AG08395 (cell line): ENCODE measurements at regions not wholly inside any gene's neighbourhood (a gene's known extent, or its start where the extent isn't known, plus 50 kb on each side); places are given as distances from the start of the nearest gene placed in this dataset.

ENCODE experiments used
- DNase-seq: peaks from one replicate; pipeline ENCODE4 v3.0.0; 2012; ENCODE audit warnings: mixed read lengths, low spot score

- no peak for DNase-seq
These were observed 1183.0 kb downstream of the MAT2B start for GRCh38 chr5:164688437-164688836.

DNA sequence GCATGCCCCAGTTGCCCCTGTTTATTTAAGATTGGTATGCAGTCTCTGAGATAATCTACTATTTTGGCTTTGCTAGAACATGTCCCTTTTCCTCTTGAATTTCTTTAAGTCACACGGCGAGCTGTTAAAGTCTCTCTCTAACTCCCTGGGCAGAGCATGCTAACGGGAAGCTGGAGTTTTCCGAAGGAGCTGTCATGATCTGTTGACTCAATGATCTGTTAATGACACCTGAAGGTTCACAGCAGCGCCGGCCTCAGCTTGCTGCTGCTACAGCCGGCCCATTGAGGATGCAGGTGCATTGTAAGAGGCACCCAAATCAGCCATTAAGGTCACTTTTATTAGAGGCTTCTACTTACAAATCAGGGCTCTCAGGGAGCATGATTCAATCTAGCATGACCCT, 1203.4 kb downstream of the MAT2B start:
- no peak for DNase-seq

- DNase-seq: no peak
These were observed 1208.3 kb downstream of the MAT2B start for GRCh38 chr5:164713682-164714081.

DNA sequence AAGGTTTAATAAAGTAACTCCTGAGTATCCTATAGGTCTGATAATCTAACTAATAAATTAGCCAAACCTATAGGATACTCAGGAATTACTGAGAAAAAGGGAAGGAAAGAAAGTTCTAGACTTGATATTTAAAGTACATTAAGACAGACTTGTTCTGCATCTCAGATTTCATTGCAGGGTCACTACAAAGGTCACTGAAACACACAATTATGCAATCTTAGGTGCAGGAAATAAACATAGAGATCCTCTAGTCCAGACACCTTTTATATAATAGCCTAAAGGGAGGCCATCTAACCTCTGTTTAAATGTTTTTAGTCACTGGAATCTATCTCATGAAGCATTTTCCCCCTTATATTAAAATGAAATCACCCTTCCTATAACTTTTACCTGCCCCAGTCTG, 1215.7 kb downstream of the MAT2B start:
- no peak for DNase-seq

DNA sequence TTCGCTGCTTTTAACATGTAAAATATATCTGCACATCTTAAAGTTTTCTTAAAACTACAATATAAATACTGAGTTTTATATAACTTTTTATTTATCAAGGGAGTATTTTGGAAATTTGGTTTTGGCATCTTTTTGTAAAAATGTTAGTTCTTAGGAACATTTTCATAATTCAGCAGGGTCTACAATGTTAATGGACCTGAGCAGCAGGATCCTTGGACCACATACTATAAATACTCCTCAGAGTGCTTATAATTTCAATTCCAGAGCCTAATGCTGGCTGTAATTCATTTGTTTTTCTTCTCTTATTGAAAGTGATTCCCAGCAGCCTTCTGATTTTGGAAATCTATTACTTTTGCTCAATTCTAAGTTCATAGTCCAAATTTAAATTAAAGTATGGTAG, 1216.2 kb downstream of the MAT2B start:
- no peak for DNase-seq

GRCh38 chr5:164722702-164723101, 1217.3 kb downstream of the MAT2B start:
- DNase-seq: no peak

DNA sequence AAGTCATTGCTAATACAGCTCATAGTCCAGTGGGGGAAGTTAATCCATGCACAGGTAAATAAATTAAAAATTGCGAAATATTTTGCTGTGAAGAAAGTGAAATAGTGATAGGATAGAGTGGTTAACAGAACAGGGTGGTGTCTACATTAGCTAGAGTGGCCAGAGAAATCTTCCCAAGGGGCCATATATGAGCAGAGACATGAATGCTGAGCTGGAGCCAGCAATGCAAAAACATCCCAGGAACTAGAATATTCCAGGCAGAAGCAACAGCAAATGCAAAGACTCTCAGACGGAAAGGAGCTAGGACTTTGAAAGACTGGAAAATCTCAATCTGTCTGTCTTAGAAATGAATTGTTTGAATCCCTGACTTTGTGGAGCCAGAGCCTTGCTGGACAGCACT, 1221.6 kb downstream of the MAT2B start:
- no peak for DNase-seq

GRCh38 chr5:164728733-164729132, 1223.3 kb downstream of the MAT2B start:
- DNase-seq: no peak

DNA sequence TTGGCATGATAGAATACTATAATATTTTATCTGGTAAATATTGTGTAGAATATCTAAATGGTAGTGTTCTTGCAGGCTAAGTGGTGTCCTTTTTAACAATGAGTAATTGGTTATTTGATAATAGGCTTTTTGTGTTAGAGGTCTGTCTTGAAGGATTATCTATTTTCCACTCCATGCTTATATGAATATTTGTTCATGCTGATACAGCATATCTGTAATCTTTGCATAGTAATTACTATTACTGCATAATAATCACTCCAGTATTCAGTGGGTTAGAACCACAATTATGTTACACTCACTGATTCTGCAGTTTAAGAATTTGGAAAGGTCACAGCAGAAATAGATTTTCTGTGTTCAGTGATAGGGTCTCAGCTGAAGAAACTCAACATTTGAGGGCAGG, 1229.9 kb downstream of the MAT2B start:
- DNase-seq: no peak

DNA sequence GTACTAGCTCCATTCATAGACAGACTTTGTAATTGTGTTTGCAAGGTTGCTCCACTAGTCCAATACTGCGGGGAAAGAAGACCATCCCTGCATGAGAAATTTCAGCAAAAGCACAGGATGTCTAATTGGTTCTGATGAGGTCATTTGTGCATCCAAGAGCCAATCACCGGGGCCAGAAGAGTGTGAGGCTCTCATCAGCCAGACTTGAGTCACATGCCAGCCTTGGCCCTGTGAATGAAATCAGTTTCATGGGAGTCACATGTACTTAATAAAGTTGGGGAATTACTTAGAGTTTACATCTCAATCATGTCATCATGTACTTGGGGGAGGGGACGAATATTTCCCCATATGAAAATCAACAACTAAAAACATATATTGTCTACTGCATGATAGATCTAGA, 1236.0 kb downstream of the MAT2B start:
- DNase-seq: no peak

- no peak for DNase-seq
These were observed 1236.6 kb downstream of the MAT2B start for GRCh38 chr5:164742025-164742424.

DNA sequence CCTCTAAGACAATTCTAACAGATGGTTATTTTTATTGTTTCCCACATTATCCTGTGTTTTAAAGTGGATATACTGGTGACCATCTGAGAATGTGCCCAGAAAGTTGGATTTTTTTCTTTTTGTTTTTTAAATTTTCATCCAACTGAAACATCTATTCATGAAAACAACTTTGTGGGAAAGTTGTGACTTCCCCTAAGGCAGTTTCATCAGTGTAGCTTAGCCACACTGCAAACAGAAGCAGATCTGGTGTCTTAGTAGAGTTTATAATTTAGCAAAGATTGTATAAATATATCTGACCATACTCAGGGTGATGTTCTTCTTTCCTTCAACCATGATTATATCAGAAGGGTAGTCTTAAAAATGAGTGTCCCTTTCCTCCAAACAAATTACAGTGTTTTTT, 1241.3 kb downstream of the MAT2B start:
- DNase-seq: no peak

DNA sequence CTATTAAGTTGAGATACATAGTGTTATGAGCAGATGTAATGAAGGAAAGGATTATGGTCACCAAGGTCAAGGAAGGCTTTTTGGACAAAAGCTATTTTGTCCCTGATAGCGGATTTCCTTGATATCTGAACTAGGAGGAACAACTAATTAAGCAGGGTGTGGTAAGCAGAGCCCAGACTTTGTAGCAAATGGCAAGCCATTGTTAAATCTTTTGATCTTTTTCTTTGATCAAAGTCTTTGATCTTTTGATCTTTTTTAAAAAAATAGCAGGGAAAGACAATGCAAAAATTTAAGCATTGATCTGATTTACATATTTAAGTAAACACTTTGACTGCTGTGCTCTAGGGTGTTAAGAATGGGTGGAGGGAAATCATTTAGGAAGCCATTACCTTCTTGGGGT, 1242.0 kb downstream of the MAT2B start:
- no peak for DNase-seq

DNA sequence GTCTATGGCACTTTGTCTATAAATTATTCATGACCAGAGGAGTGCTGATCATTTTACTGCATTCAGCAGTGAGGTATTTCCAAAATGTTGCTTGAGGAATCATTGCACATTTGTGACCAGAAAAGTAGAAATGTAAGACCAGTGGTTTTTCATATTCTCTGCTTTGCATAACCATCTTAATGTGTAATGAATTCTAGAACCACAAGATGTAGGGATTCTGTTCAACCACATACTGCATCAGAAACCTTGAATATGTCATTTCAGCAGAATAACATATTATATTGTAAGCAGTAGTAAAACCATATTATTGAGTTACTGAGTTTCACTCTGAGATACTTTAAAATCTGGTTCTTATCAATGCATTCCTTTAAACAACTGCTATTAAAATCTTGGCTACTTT, 1243.4 kb downstream of the MAT2B start:
- DNase-seq: no peak

DNA sequence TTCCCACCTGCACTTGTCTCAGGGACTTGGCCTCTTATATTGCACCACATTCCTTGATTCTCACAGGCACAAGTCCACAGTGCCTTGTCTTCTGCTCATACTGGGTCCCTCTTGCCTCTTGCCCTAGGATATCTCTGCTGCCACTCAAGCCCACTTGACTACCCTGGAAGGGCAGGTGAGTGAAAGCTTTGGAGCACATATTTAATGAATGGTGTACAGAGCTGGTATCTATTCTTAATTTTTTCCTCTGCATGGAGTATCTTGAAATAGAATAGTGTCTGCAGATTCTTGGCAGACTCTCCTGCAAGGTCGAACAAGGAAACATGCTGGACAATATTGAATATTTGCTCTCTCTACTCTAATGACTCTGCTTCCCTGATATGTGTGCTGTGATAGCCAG, 1248.0 kb downstream of the MAT2B start:
- no peak for DNase-seq

GRCh38 chr5:164763206-164763605, 1257.8 kb downstream of the MAT2B start:
- DNase-seq: no peak

DNA sequence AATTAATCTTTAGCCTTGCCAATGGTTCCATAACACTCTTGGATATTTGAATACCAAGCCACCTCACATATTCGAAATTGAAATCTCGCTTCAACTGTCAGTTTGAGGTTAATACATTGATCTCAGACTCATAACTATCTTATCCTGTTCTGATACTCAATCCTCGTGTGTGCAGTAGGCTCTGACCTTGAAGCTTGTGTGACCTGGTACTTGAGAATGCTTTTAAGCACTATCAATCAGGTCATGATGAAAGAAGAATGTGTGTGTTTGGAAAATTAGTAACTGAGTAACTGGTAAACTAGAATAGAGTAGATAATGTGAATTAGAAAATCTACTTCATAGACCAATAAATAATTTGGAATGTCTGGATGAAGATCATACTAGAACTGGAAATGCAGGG, 1266.7 kb downstream of the MAT2B start:
- no peak for DNase-seq

GRCh38 chr5:164784230-164784629, 1278.8 kb downstream of the MAT2B start:
- no peak for DNase-seq

DNA sequence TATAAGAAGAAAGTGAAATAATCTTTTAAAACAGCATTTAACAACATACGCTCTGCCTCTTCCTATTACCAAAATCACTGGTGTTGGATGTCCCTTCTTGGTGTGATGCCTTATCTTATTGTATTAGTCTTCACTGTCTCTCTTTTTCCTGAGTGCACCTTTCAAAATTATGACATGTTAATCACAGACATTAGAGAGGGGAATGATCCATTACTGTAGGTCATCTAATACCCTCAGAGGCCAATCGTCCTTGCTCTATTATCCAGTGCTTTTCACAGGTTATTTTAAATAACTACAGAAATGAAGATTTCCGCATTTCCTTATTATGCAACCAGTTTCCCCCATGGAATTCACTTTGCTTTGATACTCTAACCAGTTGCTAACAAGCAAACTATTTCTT, 1292.7 kb downstream of the MAT2B start:
- DNase-seq: no peak

DNA sequence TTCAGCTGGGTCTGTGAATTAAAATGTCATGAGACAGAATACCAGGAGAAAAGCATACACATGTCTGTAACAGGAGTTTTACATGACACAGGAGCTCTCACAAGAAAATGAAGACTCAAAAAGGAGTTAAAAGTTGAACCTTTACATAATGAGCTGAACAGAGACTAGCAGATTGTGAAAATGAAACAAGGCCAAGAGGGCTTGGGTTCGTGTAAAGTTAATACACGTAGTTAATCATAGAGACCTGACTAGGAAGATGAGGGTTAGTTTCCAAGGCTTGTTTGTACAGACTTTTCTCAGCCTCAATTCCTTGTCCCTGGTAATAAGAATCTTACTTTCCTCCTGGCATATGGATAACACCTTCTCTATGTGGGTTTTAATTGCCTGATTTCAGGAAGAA, 1294.0 kb downstream of the MAT2B start:
- DNase-seq: no peak

DNA sequence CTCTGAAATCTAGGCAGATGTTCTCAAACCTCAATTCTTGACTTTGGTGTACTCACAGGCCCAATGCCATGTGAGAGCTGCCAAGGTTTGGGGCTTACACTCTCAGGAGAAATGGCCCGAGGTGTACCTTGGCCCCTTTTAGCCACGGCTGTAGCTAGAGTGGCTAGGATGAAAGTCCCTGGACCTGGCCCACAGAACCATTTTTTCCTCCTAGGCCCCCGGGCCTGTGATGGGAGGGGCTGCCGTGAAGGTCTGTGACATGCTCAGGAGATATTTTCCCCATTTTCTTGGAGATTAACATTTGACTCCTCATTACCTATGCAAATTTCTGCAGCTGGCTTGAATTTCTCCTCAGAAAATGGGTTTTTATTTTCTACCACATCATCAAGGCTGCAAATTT, 1296.5 kb downstream of the MAT2B start:
- no peak for DNase-seq

DNA sequence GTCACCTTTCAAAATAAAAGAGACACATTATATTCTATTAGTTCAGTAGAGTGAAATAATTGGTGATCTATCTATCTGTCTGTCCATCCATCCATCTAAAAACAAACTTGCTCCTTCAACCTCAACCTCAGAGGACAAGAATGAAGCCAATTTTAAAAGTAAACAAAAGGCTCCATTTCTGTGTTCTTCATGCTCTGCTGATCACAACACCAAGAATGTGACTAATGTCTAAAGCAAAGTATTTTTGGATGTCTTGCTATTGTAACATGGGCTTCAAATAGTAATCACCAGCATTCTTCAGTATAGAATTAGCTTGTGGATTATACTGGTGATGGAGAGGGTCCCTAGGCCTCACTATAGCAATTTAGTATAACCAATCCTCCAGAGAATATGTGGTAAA, 1304.4 kb downstream of the MAT2B start:
- DNase-seq: no peak

GRCh38 chr5:164818445-164818844, 1313.0 kb downstream of the MAT2B start:
- DNase-seq: no peak

GRCh38 chr5:164824671-164825070, 1319.3 kb downstream of the MAT2B start:
- no peak for DNase-seq

DNA sequence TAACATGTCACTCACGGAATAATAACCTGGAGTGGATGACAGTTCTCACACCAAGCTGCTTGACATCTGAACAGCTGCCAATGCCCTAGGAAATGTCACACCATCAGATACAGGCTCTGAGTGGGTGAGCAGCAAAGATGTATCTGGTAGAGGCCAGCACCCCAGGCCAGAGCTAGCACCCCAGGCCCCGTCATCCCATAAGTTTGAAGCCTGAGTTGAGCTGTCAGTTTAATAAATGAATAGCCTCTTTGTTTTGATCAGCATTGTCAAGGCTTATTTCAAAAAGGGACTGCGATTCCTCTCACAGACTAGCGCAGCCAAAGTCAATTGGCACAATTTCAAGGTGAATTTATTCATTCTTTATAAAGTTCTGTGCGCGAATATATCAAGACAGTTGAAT, 1327.1 kb downstream of the MAT2B start:
- DNase-seq: no peak
